ENCODE measurements at regions not wholly inside any gene's neighbourhood (a gene's known extent, or its start where the extent isn't known, plus 50 kb on each side); places are given as distances from the start of the nearest gene placed in this dataset.

GRCh38 chr10:88033793-88034192 lies 170.4 kb downstream of the PTEN start:
- DNase-seq (ENCODE audit: low read depth) = no peak
- H3K4me3 ChIP-seq (ENCODE audit: low read depth, low read length) = no peak overlapping the region
- no peak for TF ChIP-seq CTCF (IDR thresholded peaks at IDR 0.05; ENCODE audit: insufficient read depth, low read depth, low read length)

GRCh38 chr10:88036126-88036525 lies 172.7 kb downstream of the PTEN start:
- no peak overlapping the region for H3K4me3 ChIP-seq (ENCODE audit: low read depth, low read length)
- no peak for TF ChIP-seq CTCF (IDR thresholded peaks at IDR 0.05; ENCODE audit: insufficient read depth, low read depth, low read length)
- DNase-seq (ENCODE audit: low read depth) = no peak

- no peak for DNase-seq (ENCODE audit: low read depth)
- no peak overlapping the region for H3K4me3 ChIP-seq (ENCODE audit: low read depth, low read length)
- TF ChIP-seq CTCF (IDR thresholded peaks at IDR 0.05; ENCODE audit: insufficient read depth, low read depth, low read length) = no peak
Observed at GRCh38 chr10:88037623-88038022, 174.2 kb downstream of the PTEN start.

GRCh38 chr10:88038268-88038667 lies 174.8 kb downstream of the PTEN start:
- DNase-seq (ENCODE audit: low read depth) = peak; percentile 96
- no peak for TF ChIP-seq CTCF (IDR thresholded peaks at IDR 0.05; ENCODE audit: insufficient read depth, low read depth, low read length)
- H3K4me3 ChIP-seq (ENCODE audit: low read depth, low read length) = no peak overlapping the region

GRCh38 chr10:88039496-88040200 lies 176.2 kb downstream of the PTEN start:
- H3K4me3 ChIP-seq (ENCODE audit: low read depth, low read length) = no peak overlapping the region
- peak; percentile 71 for DNase-seq (ENCODE audit: low read depth)
- TF ChIP-seq CTCF (IDR thresholded peaks at IDR 0.05; ENCODE audit: insufficient read depth, low read depth, low read length) = no peak

GRCh38 chr10:88041243-88042159 lies 178.1 kb downstream of the PTEN start:
- TF ChIP-seq CTCF (IDR thresholded peaks at IDR 0.05; ENCODE audit: insufficient read depth, low read depth, low read length) = no peak
- no peak overlapping the region for H3K4me3 ChIP-seq (ENCODE audit: low read depth, low read length)
- no peak for DNase-seq (ENCODE audit: low read depth)

All from fibroblast of villous mesenchyme (primary cell).